D341Med (cell line): ENCODE measurements at regions not wholly inside any gene's neighbourhood (a gene's known extent, or its start where the extent isn't known, plus 50 kb on each side); places are given as distances from the start of the nearest gene placed in this dataset.

Experiments used
- DNase-seq: peaks from one replicate; pipeline ENCODE4 v3.0.0; 2012; ENCODE audit warnings: low spot score

- no peak for DNase-seq
Observed at GRCh38 chr6:146903451-146903850, 300.8 kb upstream of the STXBP5 start.

- DNase-seq, result no peak
Observed at GRCh38 chr6:146904596-146904995, 299.6 kb upstream of the STXBP5 start.

- DNase-seq, result no peak
Observed at GRCh38 chr6:146905181-146905704, 299.0 kb upstream of the STXBP5 start.

GRCh38 chr6:146908786-146909185, 295.4 kb upstream of the STXBP5 start:
- no peak for DNase-seq

- no peak for DNase-seq
Observed at GRCh38 chr6:146909376-146909775, 294.8 kb upstream of the STXBP5 start.

- DNase-seq, result no peak
Observed at GRCh38 chr6:146909886-146910285, 294.3 kb upstream of the STXBP5 start.

- DNase-seq, result no peak
Observed at GRCh38 chr6:146910611-146911010, 293.6 kb upstream of the STXBP5 start.

- DNase-seq, result no peak
Observed at GRCh38 chr6:146911635-146912215, 292.5 kb upstream of the STXBP5 start.

GRCh38 chr6:146912730-146913685, 291.2 kb upstream of the STXBP5 start:
- DNase-seq, result no peak

GRCh38 chr6:146913842-146914488, 290.3 kb upstream of the STXBP5 start:
- DNase-seq, result no peak

- no peak for DNase-seq
Observed at GRCh38 chr6:146914489-146915483, 289.4 kb upstream of the STXBP5 start.

- DNase-seq, result no peak
Observed at GRCh38 chr6:146915671-146916127, 288.5 kb upstream of the STXBP5 start.

GRCh38 chr6:146916435-146917025, 287.7 kb upstream of the STXBP5 start:
- DNase-seq, result no peak

- DNase-seq, result no peak
Observed at GRCh38 chr6:146917182-146917581, 287.0 kb upstream of the STXBP5 start.

GRCh38 chr6:146917979-146918378, 286.2 kb upstream of the STXBP5 start:
- DNase-seq, result no peak

GRCh38 chr6:146919017-146919416, 285.2 kb upstream of the STXBP5 start:
- DNase-seq, result no peak

GRCh38 chr6:146923205-146923833, 280.9 kb upstream of the STXBP5 start:
- no peak for DNase-seq

- no peak for DNase-seq
Observed at GRCh38 chr6:146925846-146926245, 278.4 kb upstream of the STXBP5 start.

GRCh38 chr6:146928503-146928902, 275.7 kb upstream of the STXBP5 start:
- DNase-seq, result no peak

GRCh38 chr6:146931214-146931613, 273.0 kb upstream of the STXBP5 start:
- DNase-seq, result no peak
